ENCODE measurements at regions not wholly inside any gene's neighbourhood (a gene's known extent, or its start where the extent isn't known, plus 50 kb on each side); places are given as distances from the start of the nearest gene placed in this dataset.

DNA sequence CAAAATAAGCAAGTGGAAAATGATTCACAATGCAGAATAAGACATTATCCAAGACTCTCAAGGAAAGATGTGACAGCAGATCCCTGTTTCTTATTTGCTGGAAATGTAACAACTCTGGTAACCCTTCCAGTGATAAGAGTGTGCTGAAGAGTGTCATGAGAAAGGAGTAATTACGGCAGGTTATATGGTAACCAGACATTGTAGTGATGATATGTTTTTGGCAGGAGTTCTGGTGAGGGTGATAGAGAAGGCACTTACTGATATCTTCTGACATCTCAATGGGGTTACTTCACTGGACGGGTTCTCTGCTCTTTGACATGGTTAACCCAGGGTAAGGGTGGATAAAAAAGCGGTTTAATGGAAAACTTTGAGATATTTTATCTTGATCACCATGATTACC is 1270.9 kb downstream of the CDH11 start:
- TF ChIP-seq, protein P1, sequence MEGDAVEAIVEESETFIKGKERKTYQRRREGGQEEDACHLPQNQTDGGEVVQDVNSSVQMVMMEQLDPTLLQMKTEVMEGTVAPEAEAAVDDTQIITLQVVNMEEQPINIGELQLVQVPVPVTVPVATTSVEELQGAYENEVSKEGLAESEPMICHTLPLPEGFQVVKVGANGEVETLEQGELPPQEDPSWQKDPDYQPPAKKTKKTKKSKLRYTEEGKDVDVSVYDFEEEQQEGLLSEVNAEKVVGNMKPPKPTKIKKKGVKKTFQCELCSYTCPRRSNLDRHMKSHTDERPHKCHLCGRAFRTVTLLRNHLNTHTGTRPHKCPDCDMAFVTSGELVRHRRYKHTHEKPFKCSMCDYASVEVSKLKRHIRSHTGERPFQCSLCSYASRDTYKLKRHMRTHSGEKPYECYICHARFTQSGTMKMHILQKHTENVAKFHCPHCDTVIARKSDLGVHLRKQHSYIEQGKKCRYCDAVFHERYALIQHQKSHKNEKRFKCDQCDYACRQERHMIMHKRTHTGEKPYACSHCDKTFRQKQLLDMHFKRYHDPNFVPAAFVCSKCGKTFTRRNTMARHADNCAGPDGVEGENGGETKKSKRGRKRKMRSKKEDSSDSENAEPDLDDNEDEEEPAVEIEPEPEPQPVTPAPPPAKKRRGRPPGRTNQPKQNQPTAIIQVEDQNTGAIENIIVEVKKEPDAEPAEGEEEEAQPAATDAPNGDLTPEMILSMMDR (optimal IDR thresholded peaks at IDR 0.05 in 1 of 3, IDR thresholded peaks at IDR 0.05 in 1 of 3, conservative IDR thresholded peaks at IDR 0.05 in 1 of 3; ENCODE audit: extremely low read depth in 1 of 3, insufficient read depth in 2 of 3, low read length in 3 of 3): no peak
- no peak for TF ChIP-seq EZH2 (IDR thresholded peaks at IDR 0.05; ENCODE audit: low read length)

Data from keratinocyte (primary cell).